ENCODE measurements at regions not wholly inside any gene's neighbourhood (a gene's known extent, or its start where the extent isn't known, plus 50 kb on each side); places are given as distances from the start of the nearest gene placed in this dataset.

DNA sequence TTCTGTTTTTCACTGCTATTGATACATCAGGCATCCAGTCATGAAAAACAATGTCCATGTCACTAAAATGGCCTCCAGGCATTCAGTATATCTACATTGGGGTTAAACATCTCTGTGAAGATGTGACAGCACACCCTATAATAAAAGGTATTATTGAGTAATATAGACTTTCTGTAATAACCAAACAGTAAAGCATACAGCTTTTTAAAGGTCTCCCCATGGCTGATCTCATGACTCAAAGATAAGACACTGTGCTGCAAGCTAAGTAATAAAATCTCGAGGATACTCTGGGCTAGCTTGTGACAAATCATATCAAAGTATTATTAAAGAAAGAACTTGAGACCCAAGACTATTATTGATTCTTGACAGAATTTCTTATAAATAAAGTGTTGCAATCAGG, 613.1 kb upstream of the PKN2 start:
- no peaks in the 10 kb centered on the region for H3K27me3 ChIP-seq
- intact Hi-C loops (cut with DNase I) = no loop called here
- no peak overlapping the region for H3K4me3 ChIP-seq
- no peak for TF ChIP-seq CTCF (IDR thresholded peaks at IDR 0.05)
- H3K4me1 ChIP-seq = no peaks in the 10 kb centered on the region
- no peak overlapping the region for H3K27ac ChIP-seq
- H3K9me3 ChIP-seq = no peaks in the 10 kb centered on the region
- H3K36me3 ChIP-seq = no peaks in the 10 kb centered on the region
- DNase-seq (ENCODE audit: low spot score in 2 of 2) = no peak

DNA sequence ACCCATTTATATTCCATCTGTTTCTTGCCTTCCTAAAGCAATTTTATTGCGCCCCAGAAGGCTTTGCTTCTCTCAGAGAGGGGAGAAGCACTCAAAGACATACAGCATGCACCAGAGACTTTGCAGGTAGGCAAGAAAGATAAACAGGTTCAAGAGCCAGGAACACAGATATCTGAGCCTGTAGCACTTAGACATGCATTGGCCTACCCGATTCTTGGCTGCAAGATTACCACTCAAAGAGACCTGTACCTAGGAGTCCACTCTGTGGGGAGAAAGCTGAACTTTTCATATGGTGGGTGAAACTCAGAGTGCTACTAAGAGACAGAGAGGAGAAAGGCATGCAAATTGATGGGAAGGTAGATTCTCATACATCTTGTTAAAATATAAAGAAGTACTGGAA, 609.4 kb upstream of the PKN2 start:
- Histone ChIP-seq H3K4me1 (no peaks in the 10 kb centered on the region), H3K36me3 (no peaks in the 10 kb centered on the region), H3K9me3 (no peaks in the 10 kb centered on the region), H3K27me3 (no peaks in the 10 kb centered on the region), H3K4me3 (no peak overlapping the region), H3K27ac (no peak overlapping the region)
- DNase-seq (ENCODE audit: low spot score in 2 of 2) = no peak
- intact Hi-C loops (cut with DNase I) = no loop called here
- no peak for TF ChIP-seq CTCF (IDR thresholded peaks at IDR 0.05)

DNA sequence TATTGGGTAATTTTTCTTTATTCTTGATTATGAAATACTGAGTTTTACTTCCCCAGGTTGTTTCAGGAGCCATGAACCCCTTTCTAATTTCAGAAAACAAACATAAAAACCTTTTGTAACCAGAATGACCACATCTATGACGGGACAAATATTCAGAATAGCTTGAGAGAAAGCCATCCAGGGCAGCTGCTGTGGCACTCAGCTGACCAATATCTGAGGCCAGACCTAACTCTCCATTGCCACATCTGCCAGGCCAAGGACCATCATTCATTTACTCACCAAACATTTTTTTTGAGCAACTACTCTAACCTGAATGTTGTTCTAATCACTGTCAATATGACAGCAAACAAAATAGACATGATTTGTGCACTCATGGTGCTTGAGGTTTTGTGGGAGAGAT, 608.3 kb upstream of the PKN2 start:
- no peak for TF ChIP-seq CTCF (IDR thresholded peaks at IDR 0.05)
- Histone ChIP-seq H3K9me3 (no peaks in the 10 kb centered on the region), H3K27ac (no peak overlapping the region), H3K4me1 (no peaks in the 10 kb centered on the region), H3K27me3 (no peaks in the 10 kb centered on the region), H3K36me3 (no peaks in the 10 kb centered on the region), H3K4me3 (no peak overlapping the region)
- no peak for DNase-seq (ENCODE audit: low spot score in 2 of 2)
- intact Hi-C loops (cut with DNase I) = no loop called here

DNA sequence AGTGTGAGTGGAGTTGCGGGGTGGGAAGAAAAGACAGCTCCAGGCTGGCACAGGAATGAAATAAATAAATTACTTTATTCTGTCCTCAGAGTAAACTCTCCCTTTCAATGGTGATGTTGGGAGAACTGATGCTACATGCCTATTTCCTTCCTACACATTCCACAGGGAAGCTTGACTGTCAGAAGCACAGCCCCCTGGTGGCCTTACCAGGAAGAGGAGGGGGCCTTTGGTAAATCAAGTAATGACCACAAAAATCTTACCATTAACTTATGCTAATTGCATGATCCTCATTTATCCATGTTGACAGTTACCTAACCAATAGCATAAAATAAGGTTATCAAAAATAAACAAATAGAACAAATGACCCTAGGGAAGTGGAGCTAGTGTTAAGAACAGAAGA, 605.0 kb upstream of the PKN2 start:
- intact Hi-C loops (cut with DNase I) = no loop called here
- Histone ChIP-seq H3K4me1 (no peaks in the 10 kb centered on the region), H3K27me3 (no peaks in the 10 kb centered on the region), H3K36me3 (no peaks in the 10 kb centered on the region), H3K4me3 (no peak overlapping the region), H3K9me3 (no peaks in the 10 kb centered on the region), H3K27ac (no peak overlapping the region)
- DNase-seq (ENCODE audit: low spot score in 2 of 2) = no peak
- peak in 1 of 3 experiments; percentile 10 for TF ChIP-seq CTCF (IDR thresholded peaks at IDR 0.05)

DNA sequence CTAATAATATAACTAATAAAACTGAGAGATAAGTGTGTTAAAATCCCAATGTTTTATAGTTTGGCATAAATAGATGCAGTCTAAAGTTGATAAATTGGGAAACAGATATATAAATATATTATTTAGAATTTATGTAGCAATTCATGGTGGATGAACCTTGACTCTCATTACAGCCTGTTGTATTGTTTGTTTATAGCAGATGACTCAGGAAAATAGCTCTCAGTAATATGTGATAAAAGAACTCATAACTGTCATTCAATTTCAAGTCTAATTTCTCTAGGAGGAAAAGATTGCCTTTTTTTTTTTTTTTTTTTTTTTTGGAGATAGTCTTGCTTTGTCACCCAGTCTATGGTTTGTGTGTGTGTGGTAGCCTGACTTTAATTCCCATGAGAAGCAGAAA, 603.2 kb upstream of the PKN2 start:
- DNase-seq (ENCODE audit: low spot score in 2 of 2) = no peak
- Histone ChIP-seq H3K27me3 (no peaks in the 10 kb centered on the region), H3K4me3 (no peak overlapping the region), H3K9me3 (no peaks in the 10 kb centered on the region), H3K4me1 (no peaks in the 10 kb centered on the region), H3K36me3 (no peaks in the 10 kb centered on the region), H3K27ac (no peak overlapping the region)
- intact Hi-C loops (cut with DNase I) = no loop called here
- no peak for TF ChIP-seq CTCF (IDR thresholded peaks at IDR 0.05)

- H3K9me3 ChIP-seq = no peaks in the 10 kb centered on the region
- intact Hi-C loops (cut with DNase I) = no loop called here
Measured at GRCh38 chr1:88088481-88088880, 595.6 kb upstream of the PKN2 start.

More at GRCh38 chr1:88088481-88088880, 595.6 kb upstream of the PKN2 start:
- DNase-seq (ENCODE audit: low spot score in 2 of 2) = no peak
- H3K36me3 ChIP-seq = no peaks in the 10 kb centered on the region
- H3K27ac ChIP-seq = no peak overlapping the region
- no peak for TF ChIP-seq CTCF (IDR thresholded peaks at IDR 0.05)
- H3K4me3 ChIP-seq = no peak overlapping the region
- H3K27me3 ChIP-seq = no peaks in the 10 kb centered on the region
- no peaks in the 10 kb centered on the region for H3K4me1 ChIP-seq

Data from ascending aorta (tissue), 2 donors.